Activated T-cell treated with anti-CD3 and anti-CD28 coated beads, Interleukin-2, amount 50 U/mL, for 24 hours (primary cell): ENCODE measurements at regions not wholly inside any gene's neighbourhood (a gene's known extent, or its start where the extent isn't known, plus 50 kb on each side); places are given as distances from the start of the nearest gene placed in this dataset.

Experiments used
- DNase-seq: peaks from one replicate; pipeline ENCODE4 v3.0.0-alpha.2; 2020
- H3K27ac Mint-ChIP-seq: 2 replicates; pipeline ENCODE4 v1.8.0; 2020; ENCODE audit warnings: mild to moderate bottlenecking, mixed read lengths
- H3K27me3 Mint-ChIP-seq: 2 replicates; pipeline ENCODE4 v1.8.0; 2020; ENCODE audit warnings: mixed read lengths
- H3K36me3 Mint-ChIP-seq: 2 replicates; pipeline ENCODE4 v1.8.0; 2020; ENCODE audit warnings: low read depth, mixed read lengths
- H3K4me1 Mint-ChIP-seq: 2 replicates; pipeline ENCODE4 v1.8.0; 2020; ENCODE audit warnings: low read depth, mixed read lengths
- H3K4me3 Mint-ChIP-seq: 2 replicates; pipeline ENCODE4 v1.8.0; 2020; ENCODE audit warnings: mild to moderate bottlenecking, moderate library complexity, mixed read lengths
- H3K9me3 Mint-ChIP-seq: 2 replicates; pipeline ENCODE4 v1.8.0; 2020; ENCODE audit warnings: mixed read lengths

GRCh38 chr16:64445649-64446048 lies 676.2 kb downstream of the CDH11 start:
- Mint-ChIP-seq H3K4me3 (no peak overlapping the region), H3K27me3 (no peaks in the 10 kb centered on the region), H3K27ac (no peak overlapping the region), H3K4me1 (no peaks in the 10 kb centered on the region), H3K9me3 (peaks cover 26% of the 10 kb centered on the region), H3K36me3 (no peaks in the 10 kb centered on the region)
- DNase-seq = no peak

GRCh38 chr16:64445245-64445644 lies 676.6 kb downstream of the CDH11 start:
- Mint-ChIP-seq H3K4me1 (no peaks in the 10 kb centered on the region), H3K27ac (no peak overlapping the region), H3K9me3 (peaks cover 25% of the 10 kb centered on the region), H3K4me3 (no peak overlapping the region), H3K36me3 (no peaks in the 10 kb centered on the region), H3K27me3 (no peaks in the 10 kb centered on the region)
- DNase-seq = no peak

- H3K27ac Mint-ChIP-seq = no peak overlapping the region
- H3K36me3 Mint-ChIP-seq = no peaks in the 10 kb centered on the region
- no peak for DNase-seq
- H3K4me1 Mint-ChIP-seq = no peaks in the 10 kb centered on the region
- no peak overlapping the region for H3K4me3 Mint-ChIP-seq
- peaks cover 20% of the 10 kb centered on the region for H3K9me3 Mint-ChIP-seq
- H3K27me3 Mint-ChIP-seq = no peaks in the 10 kb centered on the region
Measured at GRCh38 chr16:64440421-64440831, 681.4 kb downstream of the CDH11 start.

- Mint-ChIP-seq H3K27me3 (no peaks in the 10 kb centered on the region), H3K4me3 (no peak overlapping the region), H3K27ac (no peak overlapping the region), H3K36me3 (no peaks in the 10 kb centered on the region), H3K4me1 (no peaks in the 10 kb centered on the region), H3K9me3 (peaks cover 20% of the 10 kb centered on the region)
- no peak for DNase-seq
Measured at GRCh38 chr16:64440005-64440404, 681.9 kb downstream of the CDH11 start.

GRCh38 chr16:64437706-64438324 lies 684.0 kb downstream of the CDH11 start:
- Mint-ChIP-seq H3K4me1 (no peaks in the 10 kb centered on the region), H3K9me3 (peaks cover 27% of the 10 kb centered on the region), H3K4me3 (no peak overlapping the region), H3K27ac (no peak overlapping the region), H3K27me3 (no peaks in the 10 kb centered on the region), H3K36me3 (no peaks in the 10 kb centered on the region)
- DNase-seq = no peak

GRCh38 chr16:64434526-64435069 lies 687.3 kb downstream of the CDH11 start:
- no peak overlapping the region for H3K27ac Mint-ChIP-seq
- no peaks in the 10 kb centered on the region for H3K36me3 Mint-ChIP-seq
- peaks cover 26% of the 10 kb centered on the region for H3K9me3 Mint-ChIP-seq
- no peak for DNase-seq
- H3K4me3 Mint-ChIP-seq = no peak overlapping the region
- no peaks in the 10 kb centered on the region for H3K27me3 Mint-ChIP-seq
- no peaks in the 10 kb centered on the region for H3K4me1 Mint-ChIP-seq

GRCh38 chr16:64428463-64429113 lies 693.3 kb downstream of the CDH11 start:
- no peak overlapping the region for H3K27ac Mint-ChIP-seq
- no peak overlapping the region for H3K4me3 Mint-ChIP-seq
- peaks cover 2% of the 10 kb centered on the region for H3K36me3 Mint-ChIP-seq
- H3K27me3 Mint-ChIP-seq = no peaks in the 10 kb centered on the region
- H3K4me1 Mint-ChIP-seq = no peaks in the 10 kb centered on the region
- peaks cover 44% of the 10 kb centered on the region for H3K9me3 Mint-ChIP-seq
- no peak for DNase-seq

- no peak for DNase-seq
- Mint-ChIP-seq H3K36me3 (peaks cover 2% of the 10 kb centered on the region), H3K27me3 (no peaks in the 10 kb centered on the region), H3K4me1 (no peaks in the 10 kb centered on the region), H3K4me3 (no peak overlapping the region), H3K9me3 (peaks cover 50% of the 10 kb centered on the region), H3K27ac (no peak overlapping the region)
Measured at GRCh38 chr16:64426131-64426666, 695.7 kb downstream of the CDH11 start.

- H3K27ac Mint-ChIP-seq = no peak overlapping the region
- H3K4me3 Mint-ChIP-seq = no peak overlapping the region
- peaks cover 52% of the 10 kb centered on the region for H3K9me3 Mint-ChIP-seq
- no peaks in the 10 kb centered on the region for H3K4me1 Mint-ChIP-seq
- peaks cover 2% of the 10 kb centered on the region for H3K36me3 Mint-ChIP-seq
- no peaks in the 10 kb centered on the region for H3K27me3 Mint-ChIP-seq
- no peak for DNase-seq
Measured at GRCh38 chr16:64425381-64425780, 696.5 kb downstream of the CDH11 start.

GRCh38 chr16:64422259-64422658 lies 699.6 kb downstream of the CDH11 start:
- DNase-seq = no peak
- Mint-ChIP-seq H3K27me3 (no peaks in the 10 kb centered on the region), H3K9me3 (peaks cover 54% of the 10 kb centered on the region), H3K27ac (no peak overlapping the region), H3K36me3 (peaks cover 2% of the 10 kb centered on the region), H3K4me1 (no peaks in the 10 kb centered on the region), H3K4me3 (no peak overlapping the region)

- Mint-ChIP-seq H3K9me3 (peaks cover 55% of the 10 kb centered on the region), H3K27me3 (no peaks in the 10 kb centered on the region), H3K36me3 (peaks cover 2% of the 10 kb centered on the region), H3K27ac (no peak overlapping the region), H3K4me3 (no peak overlapping the region), H3K4me1 (no peaks in the 10 kb centered on the region)
- DNase-seq = no peak
Measured at GRCh38 chr16:64421515-64421914, 700.3 kb downstream of the CDH11 start.

GRCh38 chr16:64419832-64420231 lies 702.0 kb downstream of the CDH11 start:
- DNase-seq = no peak
- Mint-ChIP-seq H3K9me3 (peaks cover 45% of the 10 kb centered on the region), H3K36me3 (peaks cover 2% of the 10 kb centered on the region), H3K4me1 (no peaks in the 10 kb centered on the region), H3K27ac (no peak overlapping the region), H3K27me3 (no peaks in the 10 kb centered on the region), H3K4me3 (no peak overlapping the region)

- no peak overlapping the region for H3K27ac Mint-ChIP-seq
- DNase-seq = no peak
- no peak overlapping the region for H3K4me3 Mint-ChIP-seq
- no peaks in the 10 kb centered on the region for H3K36me3 Mint-ChIP-seq
- H3K9me3 Mint-ChIP-seq = peaks cover 44% of the 10 kb centered on the region
- no peaks in the 10 kb centered on the region for H3K27me3 Mint-ChIP-seq
- no peaks in the 10 kb centered on the region for H3K4me1 Mint-ChIP-seq
Measured at GRCh38 chr16:64417711-64418227, 704.1 kb downstream of the CDH11 start.

- Mint-ChIP-seq H3K27ac (no peak overlapping the region), H3K36me3 (no peaks in the 10 kb centered on the region), H3K9me3 (peaks cover 44% of the 10 kb centered on the region), H3K4me3 (no peak overlapping the region), H3K27me3 (no peaks in the 10 kb centered on the region), H3K4me1 (no peaks in the 10 kb centered on the region)
- no peak for DNase-seq
Measured at GRCh38 chr16:64416216-64417005, 705.5 kb downstream of the CDH11 start.
